HAP-1 (cell line): ENCODE measurements at regions not wholly inside any gene's neighbourhood (a gene's known extent, or its start where the extent isn't known, plus 50 kb on each side); places are given as distances from the start of the nearest gene placed in this dataset.
"Not testable (repeated sequence)": the region's sequence is repeated elsewhere in the genome, so short reads cannot be mapped to it uniquely, and the experiment has no call there.

Source experiments
- DNase-seq, 2 experiments: peaks; one replicate each; pipeline ENCODE4 v3.0.0-alpha.2; 2016 to 2020; ENCODE audit warnings: low spot score in 2 of 2
- H3K27me3 ChIP-seq: fragments of 250-450 bp; sonication (Bioruptor Pico); 2 replicates; pipeline ENCODE4 v1.5.1; 2020; ENCODE audit warnings: low read depth, mild to moderate bottlenecking, moderate library complexity
- H3K36me3 ChIP-seq: fragments of 250-450 bp; sonication (Bioruptor Pico); replicated peaks from 2 replicates; pipeline ENCODE4 v1.5.1; 2020; ENCODE audit warnings: mild to moderate bottlenecking
- H3K4me1 ChIP-seq: fragments of 250-450 bp; sonication (Bioruptor Pico); 2 replicates; pipeline ENCODE4 v1.5.1; 2020; ENCODE audit warnings: mild to moderate bottlenecking
- H3K4me3 ChIP-seq: fragments of 250-450 bp; sonication (Bioruptor Pico); 2 replicates; pipeline ENCODE4 v1.5.1; 2020; ENCODE audit warnings: mild to moderate bottlenecking, moderate library complexity
- H3K9me3 ChIP-seq: fragments of 250-450 bp; sonication (Bioruptor Pico); 2 replicates; pipeline ENCODE4 v1.5.1; 2020; ENCODE audit warnings: mild to moderate bottlenecking, moderate library complexity
- in situ Hi-C: fragments of 300-500 bp; cut with MboI; formaldehyde crosslinking; loops from 3 replicates; pipeline ENCODE4 v1.14.3; 2020; ENCODE audit warnings: low sequenced_read_pairs, inconsistent platforms, mixed read lengths

DNA sequence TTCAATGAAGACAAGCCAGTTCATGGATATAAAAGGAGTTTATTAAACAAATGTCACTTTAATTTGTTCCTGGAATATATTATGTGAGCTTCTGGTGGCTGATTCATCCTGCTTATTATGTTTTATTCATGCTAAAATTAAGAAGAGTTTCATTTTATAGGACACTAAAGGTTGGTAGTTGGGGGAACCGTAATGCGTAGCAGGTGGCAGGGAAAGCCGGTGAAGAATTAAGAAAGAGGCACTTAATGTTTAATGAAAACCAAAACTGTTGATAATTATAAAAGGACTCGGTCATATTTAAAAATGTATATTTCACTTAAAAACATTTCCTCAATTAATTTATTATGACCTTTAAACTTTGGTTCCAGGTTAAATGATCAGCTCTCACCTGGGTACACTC, 94.3 kb downstream of the XKR3 start:
- H3K4me1 ChIP-seq, H3K27me3 ChIP-seq, H3K36me3 ChIP-seq, DNase-seq, H3K9me3 ChIP-seq, H3K4me3 ChIP-seq, in situ Hi-C loops: not testable (repeated sequence)

DNA sequence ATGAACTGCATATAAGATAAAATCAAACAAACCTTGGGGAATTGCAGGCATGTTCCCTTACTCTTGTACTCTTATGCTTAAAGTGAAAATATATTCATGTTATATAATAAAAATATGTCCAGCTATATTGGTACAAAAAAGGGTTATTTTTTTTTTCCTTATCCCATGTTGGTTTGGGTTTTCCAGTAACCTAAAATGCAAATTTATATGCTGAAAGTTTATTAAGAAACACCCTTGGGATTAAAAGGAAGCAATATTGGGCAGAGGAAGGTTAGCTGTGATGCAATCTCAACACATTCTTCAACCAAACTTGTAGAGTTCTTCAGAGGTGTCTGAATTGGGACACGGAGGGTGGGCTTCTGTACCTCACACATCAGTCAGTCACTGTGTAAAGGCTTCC, 97.7 kb downstream of the XKR3 start:
- H3K4me3 ChIP-seq, H3K36me3 ChIP-seq, H3K9me3 ChIP-seq, H3K4me1 ChIP-seq, DNase-seq, H3K27me3 ChIP-seq, in situ Hi-C loops: not testable (repeated sequence)

DNA sequence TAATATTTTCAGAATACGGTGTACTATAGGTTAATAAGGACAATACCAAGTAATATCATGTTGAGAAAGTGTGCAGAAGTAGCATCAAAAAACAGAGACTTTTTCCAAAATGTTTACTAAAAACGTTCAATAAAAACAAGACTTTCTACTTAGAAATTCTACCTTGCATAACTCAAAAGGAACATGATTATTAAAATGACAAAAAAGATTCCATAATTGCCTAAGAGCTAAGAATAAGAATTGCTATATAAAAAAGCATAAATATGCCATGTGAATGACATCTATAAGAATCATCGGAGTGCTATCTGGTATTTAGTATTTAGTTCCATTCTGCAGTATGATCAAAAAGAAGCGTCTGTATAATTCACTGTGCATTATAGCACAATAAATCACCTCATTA, 102.0 kb downstream of the XKR3 start:
- H3K4me1 ChIP-seq, H3K9me3 ChIP-seq, DNase-seq, H3K27me3 ChIP-seq, H3K4me3 ChIP-seq, H3K36me3 ChIP-seq, in situ Hi-C loops: not testable (repeated sequence)

DNA sequence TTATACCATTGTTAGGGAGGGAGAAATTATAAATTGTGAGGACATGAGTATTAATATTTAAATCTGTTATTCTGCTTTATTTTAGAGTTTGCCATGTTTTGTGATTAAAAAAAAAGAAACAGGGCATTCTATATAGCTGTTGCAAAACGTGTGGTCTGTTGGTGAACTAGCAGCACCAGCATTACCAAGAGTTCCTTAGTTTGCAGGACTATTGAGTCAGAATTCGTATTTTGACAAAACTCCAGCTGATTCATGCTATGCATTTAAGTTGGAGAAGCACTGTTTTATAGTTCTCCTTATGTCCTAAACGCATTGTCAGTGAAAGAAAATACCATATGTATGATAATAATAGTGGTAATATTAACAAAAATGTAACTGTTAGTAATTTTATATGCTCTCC, 102.6 kb downstream of the XKR3 start:
- DNase-seq, H3K9me3 ChIP-seq, H3K4me1 ChIP-seq, H3K36me3 ChIP-seq, H3K27me3 ChIP-seq, in situ Hi-C loops, H3K4me3 ChIP-seq: not testable (repeated sequence)

DNA sequence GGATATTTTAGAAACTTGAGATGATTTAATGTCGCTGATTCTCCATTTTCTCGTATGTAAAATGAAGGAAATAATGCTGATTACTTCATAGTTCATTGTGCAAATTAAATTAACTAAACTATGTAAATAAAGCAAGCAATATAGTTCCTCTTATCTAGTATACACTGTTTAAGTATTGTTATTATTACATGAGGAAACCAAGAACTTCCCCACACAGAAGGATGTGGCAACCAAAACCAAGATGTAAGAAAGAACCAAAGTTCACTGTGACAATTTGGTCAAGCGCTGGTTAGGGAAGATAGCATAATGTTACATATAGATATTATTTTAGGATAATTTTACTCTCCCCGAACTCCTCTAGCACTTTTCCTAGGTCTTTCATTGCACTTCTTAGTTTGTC, 103.2 kb downstream of the XKR3 start:
- H3K9me3 ChIP-seq = no peaks in the 10 kb centered on the region
- no peak overlapping the region for H3K4me3 ChIP-seq
- H3K4me1 ChIP-seq = peaks cover 5% of the 10 kb centered on the region; the same call in 1 of the 2 replicates
- no peaks in the 10 kb centered on the region for H3K27me3 ChIP-seq
- DNase-seq = no peak
- H3K36me3 ChIP-seq = no peaks in the 10 kb centered on the region
- in situ Hi-C loops = no loop called here

DNA sequence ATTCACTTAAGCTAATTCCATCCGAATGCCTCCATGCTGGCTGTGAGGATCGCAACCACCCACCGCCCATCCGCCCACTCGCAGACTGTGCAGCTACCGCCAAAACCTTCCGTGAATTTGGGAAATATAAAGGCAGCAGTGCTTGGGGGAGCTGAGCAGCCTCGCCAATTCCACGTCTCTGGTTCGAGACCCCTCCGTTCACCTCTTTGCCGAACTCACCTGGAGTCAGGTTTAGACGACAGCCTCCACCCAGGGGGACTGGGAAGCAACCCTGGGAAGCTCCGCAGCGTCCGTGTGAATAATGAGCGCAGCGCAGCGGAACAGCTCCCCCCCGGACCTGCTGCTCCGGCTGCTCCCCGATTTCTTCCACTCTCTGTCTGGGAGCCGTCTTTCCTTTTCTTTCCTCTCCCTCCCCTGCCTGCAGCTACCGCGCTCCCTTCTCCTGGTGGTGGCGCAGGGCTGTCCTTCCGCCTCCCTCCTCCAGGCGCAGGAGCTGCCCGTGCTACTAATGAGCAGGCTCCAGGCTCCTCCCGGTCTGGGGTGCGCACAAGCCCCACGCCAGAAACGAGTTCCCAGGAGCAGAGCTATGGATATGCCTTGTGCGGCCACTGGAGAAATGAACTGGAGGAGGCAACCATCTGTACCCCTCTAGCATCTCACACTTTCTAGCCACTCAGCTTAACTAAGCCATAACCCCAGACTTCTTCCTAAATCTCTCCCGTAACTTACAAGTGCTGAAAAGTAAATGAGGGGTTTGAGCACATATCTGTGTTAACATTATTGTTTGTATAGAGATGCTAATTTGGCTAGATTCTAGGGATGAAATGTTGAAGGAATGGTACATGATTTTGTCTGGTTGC, 107.3 kb downstream of the XKR3 start:
- H3K4me1 ChIP-seq = no peaks in the 10 kb centered on the region
- H3K4me3 ChIP-seq = no peak overlapping the region
- H3K9me3 ChIP-seq = no peaks in the 10 kb centered on the region
- no peaks in the 10 kb centered on the region for H3K36me3 ChIP-seq
- no peaks in the 10 kb centered on the region for H3K27me3 ChIP-seq
- in situ Hi-C loops = no loop called here
- DNase-seq = no peak

DNA sequence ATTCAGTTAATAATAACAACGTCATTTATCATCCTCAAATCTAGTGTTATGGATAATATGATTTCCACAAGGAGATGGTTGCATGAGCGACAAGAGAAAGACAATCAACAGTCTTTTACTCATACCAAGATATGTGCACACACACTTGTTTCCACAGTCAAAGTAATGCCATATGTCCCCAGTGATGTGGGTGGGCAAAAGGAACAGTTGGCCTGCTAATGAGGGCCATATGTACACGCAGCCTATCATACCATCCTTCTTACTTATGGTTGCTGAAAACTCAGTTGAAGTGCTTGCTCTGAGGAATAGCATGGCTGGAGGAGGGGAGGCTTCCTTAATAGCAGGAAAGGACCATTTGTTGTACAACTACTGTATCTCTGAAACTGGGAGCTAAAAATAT, 110.6 kb downstream of the XKR3 start:
- in situ Hi-C loops, H3K27me3 ChIP-seq, H3K9me3 ChIP-seq: not testable (repeated sequence)

DNA sequence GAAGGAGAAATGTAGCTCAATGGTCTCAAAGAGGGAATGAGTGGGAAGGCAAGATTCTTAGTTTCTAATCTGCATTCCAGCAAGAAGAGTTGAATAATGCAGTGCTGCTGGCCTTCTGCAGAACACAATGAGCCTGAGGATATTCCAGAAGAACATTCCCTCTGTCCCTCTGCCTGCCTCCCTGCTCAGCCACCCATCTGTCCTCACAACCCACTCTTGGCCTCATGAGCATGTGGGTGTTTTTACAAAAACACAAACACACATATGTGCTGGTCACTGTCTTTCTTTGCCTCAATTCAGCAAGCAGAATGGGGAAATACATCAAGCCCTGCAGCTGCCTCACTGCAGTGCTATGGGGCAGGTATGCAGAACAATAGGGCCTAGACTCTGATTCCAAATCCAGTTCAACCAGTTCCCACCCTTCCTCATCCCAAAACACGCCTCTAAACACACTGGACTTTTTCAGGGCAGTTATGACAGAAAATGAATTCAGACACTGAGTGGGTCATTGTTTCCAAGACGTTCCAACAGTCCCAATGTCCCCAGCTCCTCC, 109.8 kb upstream of the CCT8L2 start:
- H3K9me3 ChIP-seq, H3K4me1 ChIP-seq, H3K27me3 ChIP-seq, DNase-seq, in situ Hi-C loops, H3K36me3 ChIP-seq, H3K4me3 ChIP-seq: not testable (repeated sequence)

More for the DNA sequence above, 110.6 kb downstream of the XKR3 start:
- H3K4me3 ChIP-seq, H3K36me3 ChIP-seq, H3K4me1 ChIP-seq, DNase-seq: not testable (repeated sequence)

DNA sequence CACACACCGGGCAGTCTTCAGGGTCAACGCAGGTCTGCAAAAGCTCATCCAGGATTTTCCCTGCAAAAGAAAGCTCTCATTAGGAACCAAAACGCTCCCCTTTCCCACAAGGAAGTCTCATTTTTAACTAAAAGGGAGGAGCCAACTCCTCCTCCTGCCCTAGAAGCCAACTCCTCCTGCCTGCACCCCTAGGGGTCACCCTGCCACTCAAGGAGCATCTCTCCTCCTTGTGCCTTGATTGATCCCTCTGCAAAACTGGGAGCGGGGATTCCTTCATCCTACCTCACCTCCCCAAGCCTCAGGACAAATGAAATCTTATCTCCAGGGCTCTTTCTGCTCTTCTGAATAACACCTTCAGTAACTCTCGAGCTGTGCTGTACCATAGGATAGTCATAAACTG, 107.8 kb upstream of the CCT8L2 start:
- H3K9me3 ChIP-seq, H3K4me1 ChIP-seq, H3K27me3 ChIP-seq, H3K36me3 ChIP-seq, in situ Hi-C loops, DNase-seq, H3K4me3 ChIP-seq: not testable (repeated sequence)

DNA sequence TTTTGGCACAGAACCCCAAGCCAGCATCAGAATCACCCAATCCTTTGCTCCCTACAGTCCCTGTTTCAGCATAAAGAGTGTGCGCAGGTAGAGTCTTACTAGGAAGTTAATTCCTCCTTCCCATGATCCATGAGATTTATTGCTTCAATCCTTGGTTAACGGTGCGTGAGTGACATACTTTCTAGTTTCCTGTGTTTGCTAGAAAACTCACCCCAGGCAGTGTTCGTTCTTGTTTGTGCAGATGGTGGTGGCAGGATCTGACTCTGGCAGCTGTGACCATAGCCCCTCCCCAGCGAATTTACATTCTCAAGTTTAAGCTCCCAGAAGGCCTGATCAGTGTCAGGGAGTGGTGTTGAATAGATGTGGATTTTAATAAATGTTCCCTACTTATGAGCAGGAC, 106.7 kb upstream of the CCT8L2 start:
- Histone ChIP-seq H3K4me3 (no peak overlapping the region), H3K9me3 (no peaks in the 10 kb centered on the region), H3K27me3 (no peaks in the 10 kb centered on the region), H3K36me3 (no peaks in the 10 kb centered on the region), H3K4me1 (no peaks in the 10 kb centered on the region)
- in situ Hi-C loops = no loop called here
- DNase-seq = no peak

DNA sequence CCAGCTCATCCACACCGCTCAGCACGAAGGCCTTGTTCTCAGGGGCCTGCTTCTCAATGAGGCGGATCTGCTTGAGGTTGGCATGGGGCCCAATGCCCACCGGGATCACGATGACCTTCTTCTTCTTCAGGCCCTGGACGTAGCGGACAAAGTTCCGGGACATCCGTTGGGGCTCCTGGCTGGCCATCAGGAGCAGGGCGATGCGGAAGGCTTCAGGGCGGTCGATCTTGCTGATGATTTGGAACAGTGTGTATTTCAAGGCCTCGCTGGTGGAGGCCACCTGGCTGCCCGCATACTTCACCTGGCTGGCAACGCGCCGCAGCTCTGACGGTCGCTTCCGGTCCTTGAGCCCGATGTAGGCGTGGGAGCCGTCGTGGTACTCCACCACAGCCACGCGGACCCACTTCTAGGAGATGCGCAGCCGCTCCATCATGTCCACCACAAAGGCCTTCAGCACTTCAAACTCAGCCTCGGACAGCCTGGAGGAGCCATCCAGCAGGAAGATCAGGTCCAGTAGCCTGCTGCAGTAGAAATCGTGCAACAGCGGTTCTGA, 105.0 kb upstream of the CCT8L2 start:
- H3K36me3 ChIP-seq, DNase-seq, H3K4me3 ChIP-seq, in situ Hi-C loops, H3K9me3 ChIP-seq, H3K4me1 ChIP-seq, H3K27me3 ChIP-seq: not testable (repeated sequence)

DNA sequence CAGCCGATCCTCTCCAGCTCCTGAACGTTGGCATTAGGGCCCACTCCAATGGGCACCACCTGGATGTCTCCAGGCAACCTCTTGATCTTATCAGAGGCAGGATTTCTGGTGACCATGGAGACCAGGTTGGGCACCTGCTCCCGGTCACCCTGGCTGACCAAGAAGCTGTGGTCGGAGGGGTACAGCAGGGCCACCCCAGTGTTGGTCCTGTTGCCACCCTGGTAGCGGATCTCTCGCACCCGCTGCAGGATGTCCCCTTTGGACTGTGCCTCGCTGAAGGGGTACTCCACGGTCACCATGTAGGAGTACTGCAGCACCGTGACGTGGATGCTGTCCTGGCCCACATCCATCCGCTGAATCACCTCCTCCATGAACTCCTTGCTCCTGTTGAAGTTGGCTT, 104.3 kb upstream of the CCT8L2 start:
- H3K4me3 ChIP-seq, H3K36me3 ChIP-seq, H3K4me1 ChIP-seq, H3K27me3 ChIP-seq, H3K9me3 ChIP-seq, DNase-seq, in situ Hi-C loops: not testable (repeated sequence)

DNA sequence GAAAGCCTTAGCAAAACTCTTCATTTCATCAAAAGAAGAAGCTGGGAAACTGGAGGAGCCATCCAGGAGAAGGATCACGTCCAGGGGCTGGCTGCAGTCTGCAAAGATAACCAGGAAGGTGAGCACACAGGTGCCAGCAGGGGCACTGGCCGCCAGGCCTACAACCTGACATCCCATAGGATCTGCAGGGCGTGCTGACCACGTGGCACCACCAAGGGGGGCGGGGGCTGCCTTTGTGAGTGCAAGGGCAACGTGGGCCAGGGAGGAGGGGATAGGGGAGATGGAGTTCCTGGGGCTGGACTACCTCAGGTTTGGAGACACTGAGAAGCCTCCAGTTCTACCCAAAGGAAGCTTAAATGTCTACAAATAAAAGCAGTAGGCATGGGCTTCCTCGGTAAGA, 102.7 kb upstream of the CCT8L2 start:
- no peaks in the 10 kb centered on the region for H3K4me1 ChIP-seq
- no peaks in the 10 kb centered on the region for H3K36me3 ChIP-seq
- H3K4me3 ChIP-seq = no peak overlapping the region
- in situ Hi-C loops = no loop called here
- H3K27me3 ChIP-seq = no peaks in the 10 kb centered on the region
- no peaks in the 10 kb centered on the region for H3K9me3 ChIP-seq
- DNase-seq = no peak

DNA sequence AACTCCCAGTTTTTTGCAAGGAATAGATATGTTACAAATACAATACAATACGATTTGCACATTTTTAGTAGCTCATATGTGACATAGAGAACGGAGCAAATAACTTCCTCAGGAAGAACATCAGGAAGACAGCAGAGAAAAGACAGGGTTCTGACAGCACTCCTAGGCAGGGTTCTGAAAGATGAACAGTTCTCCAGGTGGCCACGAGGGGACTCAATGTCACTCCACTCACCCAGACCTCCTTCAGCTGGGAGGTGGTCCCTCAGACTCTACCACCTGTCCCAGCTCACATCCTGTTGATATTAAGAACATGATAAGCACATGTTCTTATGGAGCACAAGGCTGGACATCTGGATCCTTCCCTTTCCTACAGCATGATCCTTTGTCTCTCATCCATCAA, 101.1 kb upstream of the CCT8L2 start:
- H3K4me3 ChIP-seq, H3K4me1 ChIP-seq, in situ Hi-C loops, H3K27me3 ChIP-seq, DNase-seq, H3K36me3 ChIP-seq, H3K9me3 ChIP-seq: not testable (repeated sequence)
